Endothelial cell of umbilical vein (primary cell): ENCODE measurements at regions not wholly inside any gene's neighbourhood (a gene's known extent, or its start where the extent isn't known, plus 50 kb on each side); places are given as distances from the start of the nearest gene placed in this dataset.

Source experiments
- BruUV-seq: library from RNA; stranded (reverse); fragments of 400-500 nt; replicated peaks from 2 replicates; lab custom pipeline; 2021; lab: Mats Ljungman, UMichigan
- CTCF ChIA-PET: fragments of 300-600, 350-600 bp; sonication (Branson Sonifier 250); formaldehyde crosslinking; loops from one replicate; lab custom pipeline; 2021; ENCODE audit warnings: antibody characterized with exemption, inconsistent platforms; lab: Charles Lee
- POLR2A ChIA-PET: fragments of 300-600, 350-600 bp; sonication (Branson Sonifier 250); formaldehyde crosslinking; loops from one replicate; lab custom pipeline; 2021; ENCODE audit warnings: antibody characterized with exemption, inconsistent platforms; lab: Charles Lee
- DNase-seq: peaks from one replicate; pipeline ENCODE4 v3.0.0-alpha.2; 2011; ENCODE audit warnings: low read depth, low spot score
- FAIRE-seq: peaks from 2 replicates; lab custom pipeline; 2011; peaks lifted over from hg19 to GRCh38; lab: Jason Lieb, UNC
- H2AFZ ChIP-seq: 2 replicates; pipeline ENCODE4 v1.6.0; 2012; ENCODE audit warnings: low read depth, low read length, control low read depth, inconsistent platforms
- H3K27ac ChIP-seq: 2 replicates; pipeline ENCODE4 v1.5.1; 2011; ENCODE audit warnings: low read depth, mild to moderate bottlenecking, control low read depth, low read length, moderate library complexity; ENCODE audit not compliant: insufficient read depth
- H3K27me3 ChIP-seq, 2 experiments: 2 replicates each; pipeline versions ENCODE4 v1.6.0 to v1.6.1; 2011; ENCODE audit warnings: low read length in 2 of 2, mixed read lengths in 1 of 2; ENCODE audit not compliant: control insufficient read depth in 2 of 2, insufficient read depth in 2 of 2
- H3K36me3 ChIP-seq, 2 experiments: 2 replicates in 1 of 2; 3 replicates in 1 of 2; pipeline ENCODE4 v1.5.1; 2011; ENCODE audit warnings: low read length in 2 of 2, mild to moderate bottlenecking in 1 of 2, moderate library complexity in 1 of 2; ENCODE audit not compliant: control insufficient read depth in 2 of 2, insufficient read depth in 2 of 2; ENCODE audit errors: extremely low read depth in 1 of 2
- H3K4me1 ChIP-seq: 3 replicates; pipeline ENCODE4 v1.5.1; 2011; ENCODE audit warnings: mild to moderate bottlenecking, low read length; ENCODE audit not compliant: control insufficient read depth, insufficient read depth; ENCODE audit errors: extremely low read depth
- H3K4me2 ChIP-seq: 2 replicates; pipeline ENCODE4 v1.6.1; 2011; ENCODE audit warnings: low read length, control low read depth, mixed read lengths; ENCODE audit not compliant: insufficient read depth
- H3K4me3 ChIP-seq, 3 experiments: fragments of 200-600 bp in 1 of 3; sonication (generic), shearing (Covaris generic) in 1 of 3; replicated peaks in 1 of 3; 2 replicates each; pipeline ENCODE4 v1.5.1; 2011 to 2016; ENCODE audit warnings: control low read depth in 3 of 3, low read length in 3 of 3, mild to moderate bottlenecking in 2 of 3, inconsistent platforms in 1 of 3, low read depth in 1 of 3, moderate library complexity in 1 of 3; ENCODE audit not compliant: insufficient read depth in 1 of 3
- H3K79me2 ChIP-seq: 2 replicates; pipeline ENCODE4 v1.6.0; 2012; ENCODE audit warnings: low read length, inconsistent platforms; ENCODE audit not compliant: control insufficient read depth, insufficient read depth
- H3K9ac ChIP-seq: replicated peaks from 2 replicates; pipeline ENCODE3; 2011; ENCODE audit warnings: low read length, control low read depth; ENCODE audit not compliant: insufficient read depth; ENCODE audit errors: extremely low read depth
- H3K9me1 ChIP-seq: replicated peaks from 3 replicates; pipeline ENCODE4 v1.6.0; 2011; ENCODE audit warnings: mild to moderate bottlenecking, low read length; ENCODE audit not compliant: control insufficient read depth, insufficient read depth; ENCODE audit errors: extremely low read depth
- H3K9me3 ChIP-seq: replicated peaks from 2 replicates; pipeline ENCODE4 v1.5.1; 2012; ENCODE audit warnings: low read length, inconsistent platforms; ENCODE audit not compliant: control insufficient read depth, insufficient read depth
- H4K20me1 ChIP-seq: replicated peaks from 2 replicates; pipeline ENCODE3; 2011; ENCODE audit warnings: mild to moderate bottlenecking, low read length; ENCODE audit not compliant: control insufficient read depth, insufficient read depth; ENCODE audit errors: extremely low read depth
- EZH2 ChIP-seq: IDR thresholded peaks from 2 replicates; pipeline ENCODE4 v1.6.1; 2012; ENCODE audit warnings: borderline replicate concordance, low read depth, mild to moderate bottlenecking, moderate library complexity, low read length, inconsistent platforms; ENCODE audit not compliant: severe bottlenecking
- FOS ChIP-seq: IDR thresholded peaks from 2 replicates; pipeline ENCODE4 v1.6.1; 2011; ENCODE audit warnings: mild to moderate bottlenecking, low read length, moderate library complexity, borderline replicate concordance; ENCODE audit not compliant: insufficient read depth
- GATA2 ChIP-seq: IDR thresholded peaks from 2 replicates; pipeline ENCODE4 v1.7.0; 2011; ENCODE audit warnings: low read depth, mild to moderate bottlenecking, moderate library complexity, mixed read lengths, low read length; ENCODE audit not compliant: insufficient read length, insufficient read depth
- JUN ChIP-seq: IDR thresholded peaks from 2 replicates; pipeline ENCODE4 v1.6.1; 2011; ENCODE audit warnings: borderline replicate concordance, low read depth; ENCODE audit not compliant: insufficient read length, insufficient read depth
- MYC ChIP-seq: IDR thresholded peaks from one replicate; pipeline ENCODE4 v1.6.1; 2011; ENCODE audit warnings: mild to moderate bottlenecking, low read depth, low read length
- POLR2A ChIP-seq: IDR thresholded peaks from 2 replicates; pipeline ENCODE4 v1.6.1; 2012; ENCODE audit warnings: low read depth, mild to moderate bottlenecking, control low read depth, low read length
- POLR2AphosphoS5 ChIP-seq: IDR thresholded peaks from 2 replicates; pipeline ENCODE4 v1.6.1; 2012; ENCODE audit warnings: low read depth, mild to moderate bottlenecking, control low read depth, low read length, moderate library complexity; ENCODE audit not compliant: insufficient read depth
- dilution Hi-C: fragments of 300-500 bp; cut with MboI; formaldehyde crosslinking; loops from one replicate; pipeline ENCODE4 v1.15.0; 2019; ENCODE audit warnings: low sequenced_read_pairs; ENCODE audit not compliant: extremely low pct_ligation_motif_present
- intact Hi-C: fragments of 100-400 bp; cut with micrococcal nuclease; formaldehyde crosslinking; loops from one replicate; pipeline ENCODE4 v1.10.0; 2022
- TF ChIP-seq, protein P1 (sequence below), 2 donors: IDR thresholded peaks; 1 replicate in 1 of 2; 2 replicates in 1 of 2; pipeline ENCODE4 v1.5.1; 2011; ENCODE audit warnings: low read length in 2 of 2, mild to moderate bottlenecking in 2 of 2, moderate library complexity in 2 of 2, control low read depth in 1 of 2, inconsistent platforms in 1 of 2, low read depth in 1 of 2; ENCODE audit not compliant: insufficient read depth in 1 of 2; ENCODE audit errors: extremely low read depth in 1 of 2
- TF ChIP-seq, protein P2 (sequence below): IDR thresholded peaks from 2 replicates; pipeline ENCODE4 v1.6.1; 2011; ENCODE audit not compliant: insufficient read depth, insufficient read length

DNA sequence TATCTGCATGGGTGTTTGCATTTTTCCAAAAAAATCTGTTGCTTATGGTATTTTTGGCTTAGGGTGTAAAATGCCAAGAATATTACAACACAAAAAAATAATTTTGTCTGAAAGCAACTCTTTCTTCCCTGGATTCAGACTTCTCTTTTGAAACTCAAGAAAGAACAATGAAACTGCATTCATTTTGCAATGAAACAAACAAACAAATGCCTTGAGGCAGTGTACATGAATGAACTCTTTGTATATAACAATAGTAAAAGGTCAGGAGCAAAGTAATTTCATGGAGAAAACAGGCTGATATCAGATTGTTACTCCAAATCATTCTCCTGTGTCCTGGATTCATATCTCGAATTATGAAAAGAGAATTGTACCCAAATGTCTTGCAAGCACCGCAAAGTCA lies 301.6 kb upstream of the CDH20 start:
- DNase-seq = no peak
- no peak overlapping the region for H2AFZ ChIP-seq
- dilution Hi-C loops (no loop called here), intact Hi-C loops (no loop called here)
- no peaks in the 10 kb centered on the region for H3K9me1 ChIP-seq
- no peaks in the 10 kb centered on the region for H3K27me3 ChIP-seq
- CTCF ChIA-PET = no interaction called here
- no peaks in the 10 kb centered on the region for H3K79me2 ChIP-seq
- no peaks in the 10 kb centered on the region for H3K9me3 ChIP-seq
- TF ChIP-seq JUN = no peak
- TF ChIP-seq GATA2 = no peak
- no peak for TF ChIP-seq MYC
- no peak for TF ChIP-seq FOS
- TF ChIP-seq POLR2AphosphoS5 = no peak
- TF ChIP-seq, protein P1, sequence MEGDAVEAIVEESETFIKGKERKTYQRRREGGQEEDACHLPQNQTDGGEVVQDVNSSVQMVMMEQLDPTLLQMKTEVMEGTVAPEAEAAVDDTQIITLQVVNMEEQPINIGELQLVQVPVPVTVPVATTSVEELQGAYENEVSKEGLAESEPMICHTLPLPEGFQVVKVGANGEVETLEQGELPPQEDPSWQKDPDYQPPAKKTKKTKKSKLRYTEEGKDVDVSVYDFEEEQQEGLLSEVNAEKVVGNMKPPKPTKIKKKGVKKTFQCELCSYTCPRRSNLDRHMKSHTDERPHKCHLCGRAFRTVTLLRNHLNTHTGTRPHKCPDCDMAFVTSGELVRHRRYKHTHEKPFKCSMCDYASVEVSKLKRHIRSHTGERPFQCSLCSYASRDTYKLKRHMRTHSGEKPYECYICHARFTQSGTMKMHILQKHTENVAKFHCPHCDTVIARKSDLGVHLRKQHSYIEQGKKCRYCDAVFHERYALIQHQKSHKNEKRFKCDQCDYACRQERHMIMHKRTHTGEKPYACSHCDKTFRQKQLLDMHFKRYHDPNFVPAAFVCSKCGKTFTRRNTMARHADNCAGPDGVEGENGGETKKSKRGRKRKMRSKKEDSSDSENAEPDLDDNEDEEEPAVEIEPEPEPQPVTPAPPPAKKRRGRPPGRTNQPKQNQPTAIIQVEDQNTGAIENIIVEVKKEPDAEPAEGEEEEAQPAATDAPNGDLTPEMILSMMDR (IDR thresholded peaks at IDR 0.05; ENCODE audit: extremely low read depth in 1 of 2, insufficient read depth in 1 of 2, low read depth in 1 of 2, low read length in 2 of 2) = no peak
- no peaks in the 10 kb centered on the region for H4K20me1 ChIP-seq
- no peak overlapping the region for H3K27ac ChIP-seq
- H3K4me3 ChIP-seq = no peak overlapping the region
- H3K36me3 ChIP-seq = no peaks in the 10 kb centered on the region
- no TSS peak for BruUV-seq
- no peak for FAIRE-seq
- POLR2A ChIA-PET = no interaction called here
- H3K4me2 ChIP-seq = no peak overlapping the region
- H3K9ac ChIP-seq = no peak overlapping the region
- H3K4me1 ChIP-seq = no peaks in the 10 kb centered on the region

DNA sequence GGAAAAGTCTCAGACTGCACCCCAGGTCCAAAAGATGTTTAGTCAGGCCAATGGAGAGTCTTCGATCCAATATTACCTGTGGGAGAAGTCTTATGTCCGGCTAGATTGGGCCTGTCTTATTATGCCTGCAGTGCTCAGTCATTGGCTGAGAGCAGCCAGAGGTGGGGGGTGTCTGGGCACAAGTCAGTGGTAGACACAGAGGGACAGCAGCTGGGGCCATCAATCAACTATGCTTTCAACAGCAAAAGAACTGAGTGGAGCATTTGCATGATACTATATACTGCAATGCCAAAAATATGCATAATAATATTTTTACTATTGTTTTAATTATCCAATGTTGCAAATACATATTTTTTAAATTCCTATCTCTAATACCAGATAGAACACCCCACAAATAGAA lies 298.6 kb upstream of the CDH20 start:
- no peaks in the 10 kb centered on the region for H3K9me3 ChIP-seq
- dilution Hi-C loops (no loop called here), intact Hi-C loops (no loop called here)
- H3K4me1 ChIP-seq = no peaks in the 10 kb centered on the region
- no peak overlapping the region for H3K9ac ChIP-seq
- H3K27ac ChIP-seq = no peak overlapping the region
- no peak for FAIRE-seq
- no peak overlapping the region for H3K4me2 ChIP-seq
- no peaks in the 10 kb centered on the region for H3K79me2 ChIP-seq
- DNase-seq = no peak
- H2AFZ ChIP-seq = no peak overlapping the region
- H3K36me3 ChIP-seq = no peaks in the 10 kb centered on the region
- H3K27me3 ChIP-seq = no peaks in the 10 kb centered on the region
- H4K20me1 ChIP-seq = no peaks in the 10 kb centered on the region
- ChIA-PET CTCF (no interaction called here), POLR2A (no interaction called here)
- no peak for TF ChIP-seq GATA2
- TF ChIP-seq JUN = no peak
- TF ChIP-seq EZH2 = no peak
- no peak for TF ChIP-seq POLR2AphosphoS5
- TF ChIP-seq, protein P2, sequence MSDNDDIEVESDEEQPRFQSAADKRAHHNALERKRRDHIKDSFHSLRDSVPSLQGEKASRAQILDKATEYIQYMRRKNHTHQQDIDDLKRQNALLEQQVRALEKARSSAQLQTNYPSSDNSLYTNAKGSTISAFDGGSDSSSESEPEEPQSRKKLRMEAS = no peak
- TF ChIP-seq MYC = no peak
- TF ChIP-seq POLR2A = no peak
- TF ChIP-seq FOS = no peak
- TF ChIP-seq, protein P1 (IDR thresholded peaks at IDR 0.05; ENCODE audit: extremely low read depth in 1 of 2, insufficient read depth in 1 of 2, low read depth in 1 of 2, low read length in 2 of 2) = no peak
- no peaks in the 10 kb centered on the region for H3K9me1 ChIP-seq
- H3K4me3 ChIP-seq = no peak overlapping the region
- no TSS peak for BruUV-seq
